ENCODE measurements at regions not wholly inside any gene's neighbourhood (a gene's known extent, or its start where the extent isn't known, plus 50 kb on each side); places are given as distances from the start of the nearest gene placed in this dataset.

DNA sequence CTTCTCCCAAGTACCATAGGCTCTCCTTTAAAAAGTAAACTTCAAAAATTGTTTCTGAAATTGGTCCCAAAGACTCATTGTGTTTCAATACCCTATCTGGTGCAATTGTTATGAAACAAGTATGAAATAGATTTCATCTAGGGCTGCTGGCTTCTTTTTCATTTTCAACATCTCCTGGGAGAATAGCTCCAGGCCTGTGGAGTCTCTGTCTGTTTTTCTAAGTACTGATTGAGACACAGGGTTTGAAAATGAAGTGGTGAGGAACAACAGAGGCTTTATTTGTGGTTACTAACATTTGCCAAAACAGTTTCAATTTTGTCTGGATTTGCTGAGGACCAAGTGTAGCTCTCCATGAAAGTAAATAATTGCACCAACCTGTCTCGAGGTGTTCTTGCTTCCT is 315.9 kb upstream of the LRATD1 start:
- H3K36me3 ChIP-seq (ENCODE audit: low read depth), result no peaks in the 10 kb centered on the region
- no peak overlapping the region for H3K4me3 ChIP-seq (ENCODE audit: severe bottlenecking)
- H3K27me3 ChIP-seq (ENCODE audit: insufficient read depth, poor library complexity, severe bottlenecking), result no peaks in the 10 kb centered on the region
- H3K9me3 ChIP-seq (ENCODE audit: severe bottlenecking), result no peaks in the 10 kb centered on the region
- H3K4me1 ChIP-seq (ENCODE audit: insufficient read depth, poor library complexity, severe bottlenecking), result no peaks in the 10 kb centered on the region
- ATAC-seq (ENCODE audit: low read depth) (no peak), DNase-seq (ENCODE audit: low spot score) (no peak)
- TF ChIP-seq, protein P1, sequence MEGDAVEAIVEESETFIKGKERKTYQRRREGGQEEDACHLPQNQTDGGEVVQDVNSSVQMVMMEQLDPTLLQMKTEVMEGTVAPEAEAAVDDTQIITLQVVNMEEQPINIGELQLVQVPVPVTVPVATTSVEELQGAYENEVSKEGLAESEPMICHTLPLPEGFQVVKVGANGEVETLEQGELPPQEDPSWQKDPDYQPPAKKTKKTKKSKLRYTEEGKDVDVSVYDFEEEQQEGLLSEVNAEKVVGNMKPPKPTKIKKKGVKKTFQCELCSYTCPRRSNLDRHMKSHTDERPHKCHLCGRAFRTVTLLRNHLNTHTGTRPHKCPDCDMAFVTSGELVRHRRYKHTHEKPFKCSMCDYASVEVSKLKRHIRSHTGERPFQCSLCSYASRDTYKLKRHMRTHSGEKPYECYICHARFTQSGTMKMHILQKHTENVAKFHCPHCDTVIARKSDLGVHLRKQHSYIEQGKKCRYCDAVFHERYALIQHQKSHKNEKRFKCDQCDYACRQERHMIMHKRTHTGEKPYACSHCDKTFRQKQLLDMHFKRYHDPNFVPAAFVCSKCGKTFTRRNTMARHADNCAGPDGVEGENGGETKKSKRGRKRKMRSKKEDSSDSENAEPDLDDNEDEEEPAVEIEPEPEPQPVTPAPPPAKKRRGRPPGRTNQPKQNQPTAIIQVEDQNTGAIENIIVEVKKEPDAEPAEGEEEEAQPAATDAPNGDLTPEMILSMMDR (IDR thresholded peaks at IDR 0.05; ENCODE audit: poor library complexity, severe bottlenecking), result no peak
- H3K27ac ChIP-seq (ENCODE audit: poor library complexity, severe bottlenecking), result no peak overlapping the region

DNA sequence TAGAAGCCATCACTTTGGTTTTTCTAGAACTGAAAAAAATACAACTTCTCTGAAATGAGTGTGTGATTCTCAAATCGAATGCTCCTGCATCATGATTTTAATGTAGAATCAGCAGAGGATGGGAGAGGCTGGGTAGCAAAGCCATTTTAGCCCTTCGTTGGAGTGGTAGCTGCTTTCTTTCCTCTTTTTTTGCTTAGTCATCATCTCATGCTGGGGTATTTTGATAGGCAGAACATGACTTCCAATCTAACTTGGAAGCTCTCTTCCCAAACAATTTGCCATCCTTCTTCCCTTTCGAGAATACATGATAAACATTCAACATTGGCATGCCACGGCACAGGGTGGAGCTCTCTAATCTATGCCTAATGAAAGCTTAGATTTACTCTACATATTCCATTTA is 311.2 kb upstream of the LRATD1 start:
- ATAC-seq (ENCODE audit: low read depth), result no peak
- no peak for DNase-seq (ENCODE audit: low spot score)
- H3K4me3 ChIP-seq (ENCODE audit: severe bottlenecking), result no peak overlapping the region
- no peaks in the 10 kb centered on the region for H3K9me3 ChIP-seq (ENCODE audit: severe bottlenecking)
- TF ChIP-seq, protein P1 (IDR thresholded peaks at IDR 0.05; ENCODE audit: poor library complexity, severe bottlenecking), result no peak
- H3K27me3 ChIP-seq (ENCODE audit: insufficient read depth, poor library complexity, severe bottlenecking), result no peaks in the 10 kb centered on the region
- no peaks in the 10 kb centered on the region for H3K36me3 ChIP-seq (ENCODE audit: low read depth)
- peaks cover 4% of the 10 kb centered on the region for H3K4me1 ChIP-seq (ENCODE audit: insufficient read depth, poor library complexity, severe bottlenecking)
- no peak overlapping the region for H3K27ac ChIP-seq (ENCODE audit: poor library complexity, severe bottlenecking)

- Histone ChIP-seq H3K27me3 (ENCODE audit: insufficient read depth, poor library complexity, severe bottlenecking) (no peaks in the 10 kb centered on the region), H3K4me1 (ENCODE audit: insufficient read depth, poor library complexity, severe bottlenecking) (peaks cover 4% of the 10 kb centered on the region), H3K27ac (ENCODE audit: poor library complexity, severe bottlenecking) (no peak overlapping the region), H3K4me3 (ENCODE audit: severe bottlenecking) (no peak overlapping the region), H3K36me3 (ENCODE audit: low read depth) (no peaks in the 10 kb centered on the region), H3K9me3 (ENCODE audit: severe bottlenecking) (no peaks in the 10 kb centered on the region)
- ATAC-seq (ENCODE audit: low read depth) (no peak), DNase-seq (ENCODE audit: low spot score) (no peak)
- TF ChIP-seq, protein P1 (IDR thresholded peaks at IDR 0.05; ENCODE audit: poor library complexity, severe bottlenecking), result no peak
These were observed 310.2 kb upstream of the LRATD1 start for GRCh38 chr2:14322306-14322705.

- TF ChIP-seq, protein P1 (IDR thresholded peaks at IDR 0.05; ENCODE audit: poor library complexity, severe bottlenecking), result no peak
- H3K27me3 ChIP-seq (ENCODE audit: insufficient read depth, poor library complexity, severe bottlenecking), result no peaks in the 10 kb centered on the region
- H3K9me3 ChIP-seq (ENCODE audit: severe bottlenecking), result no peaks in the 10 kb centered on the region
- H3K4me1 ChIP-seq (ENCODE audit: insufficient read depth, poor library complexity, severe bottlenecking), result peaks cover 4% of the 10 kb centered on the region
- no peak overlapping the region for H3K4me3 ChIP-seq (ENCODE audit: severe bottlenecking)
- H3K36me3 ChIP-seq (ENCODE audit: low read depth), result no peaks in the 10 kb centered on the region
- ATAC-seq (ENCODE audit: low read depth) (peak; percentile 83), DNase-seq (ENCODE audit: low spot score) (no peak)
- H3K27ac ChIP-seq (ENCODE audit: poor library complexity, severe bottlenecking), result no peak overlapping the region
These were observed 308.2 kb upstream of the LRATD1 start for GRCh38 chr2:14324308-14324707.

DNA sequence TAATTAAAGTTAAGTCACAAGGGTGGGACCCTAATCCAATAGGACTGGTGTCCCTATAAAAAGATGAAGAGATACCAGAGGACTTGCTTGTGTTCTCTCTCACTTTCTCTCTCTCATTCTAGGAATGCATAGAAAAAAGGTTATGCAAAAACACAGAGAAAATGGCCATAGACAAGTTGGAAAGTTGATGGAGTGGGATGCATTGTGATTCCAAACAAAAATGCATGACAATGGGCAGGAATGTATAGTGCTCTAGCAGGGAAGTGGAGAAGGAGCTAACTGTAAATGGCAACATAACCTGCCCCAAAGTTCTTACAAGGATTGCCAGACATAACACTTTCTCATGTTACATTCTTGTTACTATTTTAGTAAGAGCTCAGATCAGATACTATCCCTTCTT is 301.6 kb upstream of the LRATD1 start:
- no peaks in the 10 kb centered on the region for H3K36me3 ChIP-seq (ENCODE audit: low read depth)
- TF ChIP-seq, protein P1 (IDR thresholded peaks at IDR 0.05; ENCODE audit: poor library complexity, severe bottlenecking), result no peak
- H3K27me3 ChIP-seq (ENCODE audit: insufficient read depth, poor library complexity, severe bottlenecking), result no peaks in the 10 kb centered on the region
- DNase-seq (ENCODE audit: low spot score), result no peak
- no peak overlapping the region for H3K4me3 ChIP-seq (ENCODE audit: severe bottlenecking)
- H3K4me1 ChIP-seq (ENCODE audit: insufficient read depth, poor library complexity, severe bottlenecking), result no peaks in the 10 kb centered on the region
- no peaks in the 10 kb centered on the region for H3K9me3 ChIP-seq (ENCODE audit: severe bottlenecking)
- no peak overlapping the region for H3K27ac ChIP-seq (ENCODE audit: poor library complexity, severe bottlenecking)
- ATAC-seq (ENCODE audit: low read depth), result no peak

All from RWPE2 (cell line).